Activated CD4-positive, alpha-beta T cell treated with anti-CD3 and anti-CD28 coated beads for 48 hours (primary cell): ENCODE measurements at regions not wholly inside any gene's neighbourhood (a gene's known extent, or its start where the extent isn't known, plus 50 kb on each side); places are given as distances from the start of the nearest gene placed in this dataset.
"Not testable (repeated sequence)": the region's sequence is repeated elsewhere in the genome, so short reads cannot be mapped to it uniquely, and the experiment has no call there.

Source experiments
- DNase-seq: peaks from one replicate; pipeline ENCODE4 v3.0.0-alpha.2; 2020

GRCh38 chr4:145293658-145294057 is 113.3 kb upstream of the OTUD4 start:
- DNase-seq = no peak

DNA sequence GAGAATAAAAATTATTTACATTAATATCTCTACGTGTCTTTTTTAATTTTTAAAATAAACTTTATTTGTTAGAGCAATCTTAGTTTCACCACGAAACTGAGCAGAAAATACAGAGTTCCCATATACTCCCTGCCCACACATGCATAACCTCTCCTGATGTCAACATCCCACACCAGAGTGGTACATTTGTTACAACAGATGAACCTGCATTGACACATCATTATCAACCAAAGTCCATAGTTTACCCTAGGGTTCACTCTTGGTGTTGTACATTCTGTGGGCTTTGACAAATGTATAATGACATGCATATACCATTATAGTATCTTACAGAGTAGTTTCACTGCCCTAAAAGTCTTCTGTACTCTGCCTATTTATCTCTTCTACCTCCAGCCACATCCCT is 110.6 kb upstream of the OTUD4 start:
- no peak for DNase-seq

- DNase-seq = no peak
Measured at GRCh38 chr4:145289403-145290076, 109.2 kb upstream of the OTUD4 start.

GRCh38 chr4:145287351-145287750 is 107.0 kb upstream of the OTUD4 start:
- no peak for DNase-seq

- DNase-seq = no peak
Measured at GRCh38 chr4:145285928-145286327, 105.5 kb upstream of the OTUD4 start.

DNA sequence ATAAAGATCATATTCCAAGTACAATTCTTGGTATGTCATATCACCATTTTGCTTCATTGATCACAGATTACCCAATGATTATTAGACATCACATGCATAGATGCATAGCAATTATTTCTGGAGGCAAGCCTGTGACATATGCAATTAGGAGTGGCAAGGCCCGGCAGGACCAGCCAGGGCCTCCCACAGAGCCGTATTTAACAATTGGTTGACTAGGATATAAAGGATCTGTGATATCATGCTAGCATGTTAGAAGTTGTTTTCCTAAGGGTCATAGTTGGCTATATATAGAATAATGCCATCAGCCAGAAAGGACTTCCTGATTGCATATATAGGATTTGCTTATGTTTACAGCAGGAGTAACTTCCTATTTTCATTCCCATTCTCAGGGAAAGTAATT is 103.5 kb upstream of the OTUD4 start:
- DNase-seq = no peak

DNA sequence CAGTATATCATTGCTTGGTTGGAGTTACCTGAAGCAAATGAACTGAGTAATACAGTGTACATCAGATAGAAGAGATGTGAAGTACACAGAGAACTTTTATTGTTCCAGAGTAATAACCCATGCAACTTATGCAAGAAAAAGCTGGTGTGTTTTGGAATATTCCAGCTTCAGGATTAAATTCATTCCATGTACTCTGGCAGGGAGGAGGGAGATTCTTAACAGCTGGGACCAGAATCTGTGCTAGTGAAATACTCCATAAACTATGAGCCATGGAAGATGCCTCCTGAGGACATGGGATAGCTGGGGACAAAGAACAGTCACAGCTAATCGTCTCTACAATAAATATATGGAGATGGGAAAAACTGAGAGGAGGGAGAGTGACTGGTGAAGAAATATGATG is 101.6 kb upstream of the OTUD4 start:
- no peak for DNase-seq

DNA sequence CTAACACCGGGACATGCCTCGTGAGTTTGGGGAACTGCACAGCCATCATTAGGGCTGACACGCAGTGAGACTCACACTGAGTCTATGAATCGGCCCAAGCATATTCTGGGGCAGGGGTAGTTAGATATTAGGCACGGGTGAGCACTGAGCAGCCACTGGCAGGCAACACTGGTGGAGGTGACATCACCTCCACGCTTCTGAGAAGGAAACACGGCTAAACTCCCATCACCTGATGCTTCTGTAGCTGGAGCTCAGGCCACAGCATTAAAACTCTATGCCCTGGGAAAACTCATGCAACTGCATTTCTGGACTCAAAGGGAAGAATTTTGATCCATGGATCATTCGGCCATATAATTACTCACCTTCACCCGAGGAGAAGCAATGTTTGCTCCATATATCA is 100.8 kb upstream of the OTUD4 start:
- no peak for DNase-seq

- DNase-seq = no peak
Measured at GRCh38 chr4:145280541-145280940, 100.2 kb upstream of the OTUD4 start.

DNA sequence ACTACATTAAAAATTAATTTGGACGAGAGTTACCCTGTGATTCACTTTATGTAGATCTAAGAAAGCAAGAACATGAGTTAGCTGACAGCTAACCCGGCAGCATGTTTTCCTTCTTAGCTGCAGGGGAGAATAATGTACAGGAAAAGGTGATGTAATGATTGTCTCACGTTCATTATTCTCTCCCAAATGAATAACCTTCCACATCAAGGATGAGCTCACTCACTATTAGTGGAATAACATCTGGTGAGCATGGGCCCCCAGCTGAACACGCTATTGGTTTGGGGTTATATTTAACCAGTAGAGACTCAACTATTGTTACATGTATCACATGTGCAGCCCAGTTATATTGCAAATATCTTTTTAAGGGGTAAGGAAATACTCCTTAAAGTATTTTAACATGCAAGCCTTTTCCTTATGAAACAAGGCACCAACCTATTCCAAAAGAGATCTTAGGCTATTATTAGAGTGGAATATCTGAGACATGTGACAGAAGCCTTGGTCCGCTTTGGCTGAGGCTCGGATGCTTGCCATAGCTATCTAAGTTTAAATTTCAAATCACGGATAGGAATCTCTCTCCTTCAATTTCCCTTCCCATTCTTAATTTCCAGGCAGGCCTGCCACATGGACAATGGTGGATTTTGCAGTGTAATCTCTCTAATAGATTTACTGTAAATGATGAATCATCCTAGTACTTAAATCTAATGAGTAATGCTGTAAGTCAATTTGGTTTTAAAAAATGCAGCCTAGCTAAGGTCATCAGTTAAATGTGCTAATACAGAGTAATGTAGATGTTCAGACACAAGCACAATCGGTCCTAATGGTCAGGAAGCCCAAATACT is 99.0 kb upstream of the OTUD4 start:
- DNase-seq = no peak

DNA sequence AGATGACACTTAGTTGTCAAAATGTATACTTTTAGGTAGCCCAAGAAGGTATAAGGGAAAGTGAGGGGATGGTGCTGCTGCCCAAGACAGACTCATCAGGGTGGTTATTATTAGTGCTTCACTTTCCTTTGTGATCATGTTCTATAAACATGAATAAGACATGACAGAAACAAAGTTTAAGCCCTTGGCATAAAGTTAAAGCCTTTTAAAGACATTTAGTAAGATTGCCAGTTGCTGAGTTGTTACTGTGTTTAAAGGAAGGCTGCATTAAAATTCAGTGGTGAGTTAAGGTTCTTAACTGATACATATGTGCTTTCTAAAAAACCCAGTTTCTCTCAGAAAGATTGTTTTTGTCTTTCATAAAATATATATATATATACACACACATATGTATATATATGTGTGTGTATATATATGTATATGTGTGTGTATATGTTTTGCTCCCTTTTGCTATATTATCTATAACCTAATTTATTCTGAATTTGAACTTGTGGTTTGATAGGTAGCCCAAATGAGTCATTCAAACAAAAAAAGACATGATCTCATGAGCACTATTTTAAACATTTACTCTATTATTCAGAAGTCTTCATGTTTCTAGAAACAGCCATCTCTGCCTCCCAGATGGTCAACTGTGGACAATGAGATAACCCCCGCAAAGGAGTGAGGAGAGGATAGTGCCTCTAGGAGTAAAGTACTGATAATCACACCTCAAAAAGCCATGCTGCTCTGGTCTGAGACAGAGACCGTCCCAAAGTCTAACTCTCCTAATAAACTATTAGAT is 98.1 kb upstream of the OTUD4 start:
- DNase-seq = no peak

GRCh38 chr4:145277011-145277410 is 96.6 kb upstream of the OTUD4 start:
- DNase-seq = no peak

- no peak for DNase-seq
Measured at GRCh38 chr4:145276050-145276449, 95.7 kb upstream of the OTUD4 start.

GRCh38 chr4:145271194-145271593 is 90.8 kb upstream of the OTUD4 start:
- no peak for DNase-seq

GRCh38 chr4:145266881-145267280 is 86.5 kb upstream of the OTUD4 start:
- no peak for DNase-seq

DNA sequence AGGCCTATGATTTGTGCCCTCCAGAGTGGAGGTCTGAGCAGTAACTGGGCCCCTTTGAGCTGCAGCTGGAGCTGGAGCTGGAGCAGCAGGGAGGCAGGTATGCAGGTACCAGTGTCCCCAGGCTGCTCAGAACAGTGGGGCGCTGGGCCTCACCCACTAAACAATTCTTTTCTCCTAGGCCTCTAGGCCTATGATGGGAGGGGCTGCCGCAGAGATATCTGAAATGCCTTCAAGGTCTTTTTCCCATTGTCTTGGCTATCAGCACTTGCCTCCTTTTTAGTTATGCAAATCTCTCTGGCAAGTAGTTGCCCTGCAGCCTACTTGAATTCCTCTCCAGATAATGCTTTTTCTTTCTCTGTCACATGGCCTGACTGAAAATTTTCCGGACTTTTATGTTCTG is 79.7 kb upstream of the OTUD4 start:
- no peak for DNase-seq

DNA sequence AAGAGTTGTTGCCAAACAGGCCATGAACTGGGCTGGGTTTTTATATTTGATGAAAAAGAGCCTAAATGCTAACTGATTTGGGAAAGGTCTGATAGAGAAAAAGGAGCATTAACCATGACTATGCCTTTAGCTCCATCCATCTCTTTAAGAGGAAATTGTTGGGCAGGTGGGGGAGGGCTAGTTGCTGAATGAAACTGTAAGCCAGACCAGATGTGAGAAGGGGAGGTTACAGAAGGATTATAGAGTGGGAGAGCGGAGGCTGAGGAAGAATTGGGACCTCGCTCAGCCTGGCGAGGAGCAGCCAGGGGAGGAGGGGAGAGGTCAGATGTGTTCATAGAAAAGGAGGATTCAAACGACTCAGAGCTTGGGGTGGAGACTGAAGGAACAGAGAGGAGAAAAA is 74.9 kb upstream of the OTUD4 start:
- not testable (repeated sequence) for DNase-seq

DNA sequence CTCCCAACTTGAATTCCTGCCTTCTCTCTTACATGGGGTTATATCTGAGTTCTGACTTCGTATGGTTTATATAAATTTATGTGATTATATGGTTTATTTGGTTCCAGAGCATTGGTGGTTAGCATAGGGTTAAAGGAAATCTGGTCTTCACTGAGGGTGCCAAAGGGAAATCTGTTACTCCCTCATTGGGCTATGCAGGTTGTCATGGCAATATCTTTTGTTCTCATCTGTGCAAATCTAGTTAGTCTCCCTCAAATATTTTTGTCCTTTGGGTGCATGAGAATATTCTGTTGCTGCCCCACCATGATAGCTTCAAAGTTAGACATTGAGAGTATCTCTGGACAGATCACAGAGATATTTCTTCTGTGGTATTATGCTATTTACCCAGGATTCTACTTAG is 71.8 kb upstream of the OTUD4 start:
- no peak for DNase-seq

DNA sequence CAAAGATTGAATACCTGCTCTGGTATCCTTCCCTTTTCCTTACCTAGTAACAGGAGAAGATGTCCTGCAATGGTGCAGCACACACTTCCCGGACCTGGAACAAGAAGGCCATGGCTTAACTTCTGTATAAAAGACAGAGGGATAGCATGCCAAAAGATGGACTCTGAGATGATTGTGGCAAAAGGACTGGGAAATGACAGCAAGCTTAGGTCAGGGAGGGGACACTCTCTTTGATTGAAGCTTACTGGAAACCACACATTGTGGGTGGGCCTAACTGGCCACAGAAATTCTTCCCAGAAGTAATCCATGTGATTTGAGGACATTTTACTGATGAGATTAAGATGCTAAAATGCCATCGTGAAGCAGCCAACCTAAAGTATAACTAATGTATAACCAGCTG is 71.0 kb upstream of the OTUD4 start:
- no peak for DNase-seq

- DNase-seq = no peak
Measured at GRCh38 chr4:145248971-145249370, 68.6 kb upstream of the OTUD4 start.

GRCh38 chr4:145248502-145248901 is 68.1 kb upstream of the OTUD4 start:
- DNase-seq = no peak

- DNase-seq = peak; percentile 69
Measured at GRCh38 chr4:145234091-145234706, 53.8 kb upstream of the OTUD4 start.
